ENCODE measurements at regions not wholly inside any gene's neighbourhood (a gene's known extent, or its start where the extent isn't known, plus 50 kb on each side); places are given as distances from the start of the nearest gene placed in this dataset.

DNA sequence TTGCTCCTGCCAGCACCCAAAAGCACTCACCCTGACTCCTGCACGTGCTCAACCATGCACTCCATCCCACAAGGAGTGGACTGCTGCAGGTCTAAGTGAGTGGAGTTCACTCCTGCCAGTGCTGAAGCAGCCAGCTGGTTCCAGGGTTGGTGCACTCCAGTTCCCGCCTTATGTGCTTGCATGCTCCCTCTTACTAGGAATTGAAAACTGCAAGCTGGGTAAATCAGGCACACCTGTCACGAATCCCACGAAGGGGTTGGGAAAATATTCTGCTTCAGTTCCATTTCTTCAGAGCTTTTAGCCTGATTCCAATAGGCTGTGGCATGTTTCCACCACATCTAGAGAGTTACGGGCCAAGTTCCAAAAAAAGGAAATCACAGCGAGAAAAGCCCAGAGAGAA, 1365.5 kb upstream of the CHAC2 start:
- TF ChIP-seq, protein P1, sequence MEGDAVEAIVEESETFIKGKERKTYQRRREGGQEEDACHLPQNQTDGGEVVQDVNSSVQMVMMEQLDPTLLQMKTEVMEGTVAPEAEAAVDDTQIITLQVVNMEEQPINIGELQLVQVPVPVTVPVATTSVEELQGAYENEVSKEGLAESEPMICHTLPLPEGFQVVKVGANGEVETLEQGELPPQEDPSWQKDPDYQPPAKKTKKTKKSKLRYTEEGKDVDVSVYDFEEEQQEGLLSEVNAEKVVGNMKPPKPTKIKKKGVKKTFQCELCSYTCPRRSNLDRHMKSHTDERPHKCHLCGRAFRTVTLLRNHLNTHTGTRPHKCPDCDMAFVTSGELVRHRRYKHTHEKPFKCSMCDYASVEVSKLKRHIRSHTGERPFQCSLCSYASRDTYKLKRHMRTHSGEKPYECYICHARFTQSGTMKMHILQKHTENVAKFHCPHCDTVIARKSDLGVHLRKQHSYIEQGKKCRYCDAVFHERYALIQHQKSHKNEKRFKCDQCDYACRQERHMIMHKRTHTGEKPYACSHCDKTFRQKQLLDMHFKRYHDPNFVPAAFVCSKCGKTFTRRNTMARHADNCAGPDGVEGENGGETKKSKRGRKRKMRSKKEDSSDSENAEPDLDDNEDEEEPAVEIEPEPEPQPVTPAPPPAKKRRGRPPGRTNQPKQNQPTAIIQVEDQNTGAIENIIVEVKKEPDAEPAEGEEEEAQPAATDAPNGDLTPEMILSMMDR (conservative IDR thresholded peaks at IDR 0.05) = no peak
- Mint-ChIP-seq H3K27me3 (ENCODE audit: insufficient read depth) (no peaks in the 10 kb centered on the region), H3K36me3 (ENCODE audit: low read depth) (no peaks in the 10 kb centered on the region), H3K4me3 (no peak overlapping the region), H3K9me3 (no peaks in the 10 kb centered on the region), H3K4me1 (no peaks in the 10 kb centered on the region), H3K27ac (no peak overlapping the region)
- H3K9ac ChIP-seq (ENCODE audit: extremely low read depth, low read length, poor library complexity, severe bottlenecking) = no peak overlapping the region
- no peak overlapping the region for H3K27ac ChIP-seq (ENCODE audit: low read depth, low read length)
- no peaks in the 10 kb centered on the region for H3K4me1 ChIP-seq (ENCODE audit: control insufficient read depth, insufficient read depth, low read length)
- WGBS, 2 experiments (ENCODE audit: insufficient coverage in 1 of 2, insufficient read length in 1 of 2) = 84 to 88% methylated on average over 4 to 6 of the region's 6 CpGs
- H3K4me3 ChIP-seq (ENCODE audit: low read length) = no peak overlapping the region
- H3K27me3 ChIP-seq (ENCODE audit: control insufficient read depth, insufficient read depth, low read length, poor library complexity, severe bottlenecking) = no peaks in the 10 kb centered on the region
- H3K36me3 ChIP-seq (ENCODE audit: control insufficient read depth, insufficient read depth, low read length) = no peaks in the 10 kb centered on the region
- H3K9me3 ChIP-seq (ENCODE audit: control insufficient read depth, low read length) = no peaks in the 10 kb centered on the region
- no peak for DNase-seq

DNA sequence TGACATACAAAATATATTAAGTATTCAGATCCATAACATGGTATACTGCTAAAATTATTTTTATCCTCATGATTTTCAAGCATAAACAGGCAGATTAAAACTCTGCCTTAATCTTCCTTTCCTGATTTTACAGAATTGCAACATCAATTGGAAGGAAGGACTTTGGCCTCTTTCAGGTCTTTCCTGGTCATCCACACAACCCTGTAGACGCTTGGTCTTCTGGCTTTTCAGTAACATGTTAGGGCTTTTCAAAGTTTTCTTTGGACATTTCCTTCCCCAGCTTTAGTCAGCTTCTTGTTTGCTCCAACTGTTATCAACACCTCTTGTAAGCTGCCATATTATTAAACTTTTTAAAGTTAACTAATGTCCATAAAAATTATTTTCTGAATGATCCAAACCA, 1364.9 kb upstream of the NRXN1 start:
- no peaks in the 10 kb centered on the region for H3K36me3 ChIP-seq (ENCODE audit: control insufficient read depth, insufficient read depth, low read length)
- Mint-ChIP-seq H3K27me3 (ENCODE audit: insufficient read depth) (no peaks in the 10 kb centered on the region), H3K4me3 (no peak overlapping the region), H3K4me1 (no peaks in the 10 kb centered on the region), H3K36me3 (ENCODE audit: low read depth) (no peaks in the 10 kb centered on the region), H3K27ac (no peak overlapping the region), H3K9me3 (no peaks in the 10 kb centered on the region)
- no peaks in the 10 kb centered on the region for H3K4me1 ChIP-seq (ENCODE audit: control insufficient read depth, insufficient read depth, low read length)
- no peak overlapping the region for H3K4me3 ChIP-seq (ENCODE audit: low read length)
- no peak overlapping the region for H3K27ac ChIP-seq (ENCODE audit: low read depth, low read length)
- H3K9me3 ChIP-seq (ENCODE audit: control insufficient read depth, low read length) = no peaks in the 10 kb centered on the region
- WGBS, 2 experiments (ENCODE audit: insufficient coverage in 1 of 2, insufficient read length in 1 of 2) = 98 to 100% methylated on average over 1 of the region's 1 CpG
- H3K27me3 ChIP-seq (ENCODE audit: control insufficient read depth, insufficient read depth, low read length, poor library complexity, severe bottlenecking) = no peaks in the 10 kb centered on the region
- no peak for DNase-seq
- no peak overlapping the region for H3K9ac ChIP-seq (ENCODE audit: extremely low read depth, low read length, poor library complexity, severe bottlenecking)
- TF ChIP-seq, protein P1 (conservative IDR thresholded peaks at IDR 0.05) = no peak

DNA sequence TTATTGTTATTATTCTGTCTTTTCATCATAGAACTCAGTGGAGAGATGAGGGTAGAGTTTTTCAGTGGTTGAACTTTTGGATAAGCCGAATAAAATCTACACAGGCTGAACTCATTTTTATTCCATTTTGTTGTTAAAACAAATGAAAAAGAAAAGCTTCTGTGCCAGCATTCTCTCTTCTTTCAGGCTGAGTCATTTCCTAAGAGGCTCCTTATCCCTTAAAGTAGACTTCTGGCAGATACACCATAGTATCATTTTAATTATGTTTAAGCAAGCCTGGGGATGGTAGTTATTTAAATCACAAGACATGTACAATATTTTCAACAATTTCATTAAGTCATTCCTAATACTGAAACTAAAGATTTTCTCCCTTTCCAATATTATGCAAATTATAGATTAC, 1364.0 kb upstream of the NRXN1 start:
- H3K9me3 Mint-ChIP-seq = no peaks in the 10 kb centered on the region
- no peaks in the 10 kb centered on the region for H3K9me3 ChIP-seq (ENCODE audit: control insufficient read depth, low read length)
- H3K27ac Mint-ChIP-seq = no peak overlapping the region
- 80 to 100% methylated on average over 1 of the region's 1 CpG for WGBS, 2 experiments (ENCODE audit: insufficient coverage in 1 of 2, insufficient read length in 1 of 2)
- H3K4me3 Mint-ChIP-seq = no peak overlapping the region
- H3K36me3 Mint-ChIP-seq (ENCODE audit: low read depth) = no peaks in the 10 kb centered on the region
- TF ChIP-seq, protein P1 (conservative IDR thresholded peaks at IDR 0.05) = no peak
- no peaks in the 10 kb centered on the region for H3K36me3 ChIP-seq (ENCODE audit: control insufficient read depth, insufficient read depth, low read length)
- no peaks in the 10 kb centered on the region for H3K4me1 ChIP-seq (ENCODE audit: control insufficient read depth, insufficient read depth, low read length)
- DNase-seq = no peak
- no peak overlapping the region for H3K9ac ChIP-seq (ENCODE audit: extremely low read depth, low read length, poor library complexity, severe bottlenecking)
- no peak overlapping the region for H3K4me3 ChIP-seq (ENCODE audit: low read length)
- no peaks in the 10 kb centered on the region for H3K27me3 Mint-ChIP-seq (ENCODE audit: insufficient read depth)
- no peaks in the 10 kb centered on the region for H3K4me1 Mint-ChIP-seq
- no peaks in the 10 kb centered on the region for H3K27me3 ChIP-seq (ENCODE audit: control insufficient read depth, insufficient read depth, low read length, poor library complexity, severe bottlenecking)
- no peak overlapping the region for H3K27ac ChIP-seq (ENCODE audit: low read depth, low read length)
